Stimulated activated naive CD4-positive, alpha-beta T cell (primary cell): ENCODE measurements at regions not wholly inside any gene's neighbourhood (a gene's known extent, or its start where the extent isn't known, plus 50 kb on each side); places are given as distances from the start of the nearest gene placed in this dataset.
"Not testable (repeated sequence)": the region's sequence is repeated elsewhere in the genome, so short reads cannot be mapped to it uniquely, and the experiment has no call there.

ENCODE experiments used
- DNase-seq, 6 experiments: peaks; one replicate each; lab custom pipeline; 2025; lab: John Stamatoyannopoulos, UW

DNA sequence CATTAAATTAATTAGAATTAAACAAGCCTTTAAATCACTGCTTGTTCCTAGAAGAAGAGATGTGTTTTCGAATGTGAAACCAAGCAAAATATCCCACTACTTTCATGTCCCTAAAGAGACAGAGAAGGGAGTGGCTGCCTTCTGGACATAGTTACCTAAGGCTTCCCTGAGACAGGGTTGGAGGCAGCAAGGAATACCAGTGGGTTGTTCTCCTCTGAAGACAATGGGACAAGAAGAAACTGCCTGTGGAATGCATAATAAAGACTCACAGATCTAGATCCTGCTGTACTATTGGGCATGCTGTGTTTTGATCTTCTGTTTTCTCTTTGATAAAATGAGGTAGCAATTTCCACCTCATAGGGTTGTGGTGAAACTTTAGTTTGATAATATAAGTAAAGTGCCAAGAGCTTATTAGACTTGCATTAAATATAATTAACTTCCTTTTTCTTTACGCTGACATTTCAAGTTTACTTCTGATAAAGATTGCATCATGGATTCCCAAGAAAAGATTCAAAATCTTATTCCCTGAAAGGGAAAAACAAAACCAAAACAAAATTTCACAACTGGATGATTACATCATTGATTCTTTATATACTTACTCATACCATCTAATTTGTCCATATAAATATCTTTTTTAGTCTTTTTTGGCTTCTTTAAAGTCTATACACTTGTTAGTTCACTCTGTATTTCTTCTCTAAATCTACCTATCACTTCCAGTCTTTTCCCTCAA is 621.3 kb downstream of the ETS1 start:
- no peak for DNase-seq

DNA sequence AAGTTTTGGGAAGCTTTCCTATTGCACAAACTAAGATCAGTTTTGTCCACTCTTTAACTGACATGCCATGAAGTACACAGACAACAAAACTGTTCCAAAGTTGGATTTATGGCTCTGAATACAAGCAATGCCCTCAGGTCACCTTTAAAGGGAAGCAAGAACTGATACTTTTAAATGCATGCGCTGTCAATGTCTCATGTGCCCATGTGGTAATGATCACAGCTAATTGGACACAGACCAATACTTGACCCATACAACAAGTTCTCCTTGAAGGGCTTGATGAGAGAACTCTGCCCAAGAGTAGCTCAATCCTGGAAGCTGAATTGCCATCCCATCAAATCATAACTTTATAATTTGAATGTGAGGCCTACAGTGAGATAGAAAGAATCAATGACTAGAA is 624.9 kb downstream of the ETS1 start:
- no peak for DNase-seq

DNA sequence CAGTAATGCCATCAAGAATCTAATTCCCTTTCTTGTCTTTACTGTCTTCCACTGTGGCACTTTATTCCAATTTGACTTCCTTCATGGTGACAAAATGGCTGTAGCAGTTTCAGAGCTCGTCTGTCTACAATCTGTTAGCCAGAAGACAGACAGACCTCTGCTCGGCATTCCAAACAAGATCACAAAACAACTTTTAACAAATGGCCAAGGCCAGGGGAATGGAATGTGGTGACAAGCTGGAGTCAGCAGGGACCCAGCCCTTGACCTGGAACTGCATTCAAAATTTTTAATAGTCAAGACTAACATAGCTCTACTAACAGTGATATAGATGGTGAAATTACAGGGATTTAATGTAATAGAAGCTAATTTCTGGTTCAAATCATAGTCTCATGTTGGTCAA is 637.2 kb downstream of the ETS1 start:
- DNase-seq, result no peak

DNA sequence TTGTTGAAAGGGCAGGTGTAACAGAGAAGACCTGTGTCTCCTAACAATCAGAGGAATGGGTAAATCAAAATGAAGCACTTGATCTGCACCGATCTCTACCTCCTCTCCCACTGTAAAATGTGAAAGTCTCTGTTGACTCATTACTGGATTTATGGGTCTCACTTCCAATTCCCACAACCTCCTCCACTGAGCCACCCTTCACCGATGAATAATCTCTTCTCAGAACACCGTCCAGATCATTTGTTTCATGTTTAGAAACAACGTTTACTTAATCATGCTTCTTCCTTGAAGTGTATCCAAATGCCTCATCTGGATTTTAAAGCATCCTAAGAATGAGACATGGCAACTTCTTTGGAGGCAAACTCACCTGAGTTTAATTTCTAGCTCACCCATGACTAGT is 643.6 kb downstream of the ETS1 start:
- no peak for DNase-seq

DNA sequence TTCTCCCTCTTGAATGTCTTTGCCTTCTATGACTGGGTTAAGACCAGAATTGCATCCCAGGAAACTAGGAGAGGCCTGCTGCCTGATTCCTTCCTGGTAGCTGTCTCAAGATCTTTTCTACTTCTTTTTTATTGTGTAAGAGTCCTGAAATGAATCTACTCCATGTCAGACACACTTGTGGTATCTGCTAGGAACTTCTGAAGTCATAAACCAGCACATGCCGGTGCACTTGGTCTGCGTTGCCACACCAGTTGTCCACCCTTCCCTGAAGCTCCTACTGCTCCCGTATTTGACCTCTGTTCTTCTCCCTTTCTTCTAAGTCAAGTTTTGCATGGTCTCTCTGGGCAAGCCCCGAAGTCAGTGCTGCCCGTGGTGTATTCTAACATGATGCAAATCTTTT is 644.2 kb downstream of the ETS1 start:
- DNase-seq, result no peak

DNA sequence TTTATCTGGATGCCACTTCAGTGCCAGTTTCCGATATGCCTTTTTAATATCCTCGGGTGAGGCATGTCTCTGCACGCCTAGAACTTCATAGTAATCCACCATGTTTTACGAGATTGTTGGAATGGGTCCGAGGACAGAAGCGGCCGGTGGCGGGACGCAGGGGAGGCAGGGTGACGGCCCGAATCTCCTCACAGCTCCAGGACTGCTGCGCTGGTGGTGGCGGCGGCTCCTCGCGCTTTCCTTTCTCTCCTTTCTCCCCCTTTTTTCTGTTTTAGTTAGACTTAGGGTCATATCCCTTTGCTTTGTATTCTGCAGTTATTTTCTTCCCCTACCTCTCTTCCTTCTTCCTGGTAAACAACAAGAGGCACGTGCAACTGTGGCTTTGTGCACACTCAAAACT is 645.8 kb downstream of the ETS1 start:
- DNase-seq, result not testable (repeated sequence)

DNA sequence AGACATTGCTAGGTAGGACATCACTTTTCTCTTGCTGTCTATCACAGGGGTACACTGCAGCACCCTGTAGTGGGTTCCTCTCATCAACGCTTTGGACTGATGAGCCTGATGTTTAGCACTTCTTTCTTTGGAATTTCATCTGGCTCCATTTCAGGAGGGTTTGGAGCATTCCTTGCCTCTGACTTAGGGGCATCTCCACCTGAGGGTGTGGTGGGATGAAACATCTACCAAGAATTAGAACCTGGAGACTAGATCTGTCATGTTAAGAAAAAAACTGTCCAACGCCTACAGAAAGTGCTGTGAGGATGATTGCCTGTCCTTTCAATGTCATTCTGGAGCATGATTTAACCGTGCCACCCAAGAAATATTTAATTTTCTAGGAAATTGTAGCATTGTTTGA is 648.4 kb downstream of the ETS1 start:
- DNase-seq, result no peak

DNA sequence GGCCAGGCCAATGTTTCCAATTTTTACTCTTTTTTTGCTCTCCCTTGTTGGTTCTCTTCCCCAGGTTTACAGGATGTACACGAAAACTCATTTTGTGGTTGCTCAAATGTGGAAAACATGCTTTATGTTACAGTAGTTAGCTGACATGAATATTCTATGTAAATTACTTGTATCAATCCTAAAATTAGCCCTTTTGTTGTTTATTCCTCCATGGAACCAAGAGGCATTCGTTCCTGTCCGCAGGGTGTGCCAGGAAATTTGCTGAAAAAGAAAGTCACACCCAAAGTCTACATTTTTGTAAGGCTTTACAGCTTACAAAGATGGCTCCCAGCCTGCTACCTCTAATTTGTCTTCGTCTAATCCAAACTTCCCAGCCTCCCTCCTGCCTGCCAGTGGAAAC is 652.3 kb downstream of the ETS1 start:
- DNase-seq, result no peak

DNA sequence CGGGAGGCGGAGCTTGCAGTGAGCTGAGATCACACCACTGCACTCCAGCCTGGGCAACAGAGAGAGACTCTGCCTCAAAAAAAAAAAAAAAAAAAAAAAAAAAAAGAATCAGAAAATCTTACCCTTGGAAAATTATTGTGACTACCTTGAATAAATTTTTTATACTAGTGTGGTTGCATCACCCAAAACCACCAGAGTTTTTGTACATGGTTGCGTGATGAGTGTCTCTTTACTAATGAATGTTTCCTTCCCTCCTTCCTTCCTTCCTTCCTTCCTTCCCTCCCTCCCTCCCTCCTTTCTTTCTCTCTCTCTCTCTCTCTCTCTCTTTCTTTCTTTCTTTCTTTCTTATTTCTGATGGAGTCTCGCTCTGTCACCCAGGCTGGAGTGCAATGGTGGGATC is 653.4 kb downstream of the ETS1 start:
- DNase-seq, result not testable (repeated sequence)

DNA sequence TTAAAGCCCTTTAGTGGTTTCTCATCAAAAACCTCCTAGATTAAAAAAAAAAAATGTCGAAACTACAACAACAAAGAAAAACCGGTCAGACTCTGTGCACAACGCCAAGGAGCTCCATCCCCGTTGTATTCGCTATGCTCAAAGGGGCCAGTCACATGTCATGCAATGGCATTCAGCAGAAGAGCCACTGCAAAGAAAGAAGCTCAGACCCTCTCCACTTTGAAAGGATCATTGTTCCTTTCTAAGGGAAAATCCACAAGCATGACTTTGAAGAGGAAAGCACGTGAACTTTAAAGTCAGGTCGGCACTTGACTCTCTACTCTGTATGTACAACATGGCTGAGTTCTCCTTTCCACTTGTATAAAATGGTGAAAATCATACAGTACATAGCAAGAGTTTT is 655.6 kb downstream of the ETS1 start:
- no peak for DNase-seq

DNA sequence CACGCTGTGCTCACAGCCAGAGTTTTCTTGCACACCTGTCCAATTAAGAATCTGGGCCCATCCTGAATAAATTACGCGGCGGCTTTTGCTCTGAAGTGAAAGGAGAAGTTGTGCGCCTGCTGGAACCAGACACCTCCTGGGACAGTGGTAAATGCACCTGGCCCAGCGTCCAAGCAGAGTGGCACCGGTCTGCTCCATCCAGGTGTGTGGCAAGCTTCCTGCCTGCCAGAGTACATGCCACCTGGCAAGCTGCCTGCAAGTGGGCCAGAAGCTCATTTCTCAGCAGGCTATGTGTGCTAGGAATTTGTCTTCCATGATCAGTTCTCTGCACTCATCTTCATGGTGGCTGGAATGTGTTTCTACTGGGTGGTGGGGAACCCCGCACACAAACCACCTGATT is 660.6 kb downstream of the ETS1 start:
- DNase-seq, result no peak

DNA sequence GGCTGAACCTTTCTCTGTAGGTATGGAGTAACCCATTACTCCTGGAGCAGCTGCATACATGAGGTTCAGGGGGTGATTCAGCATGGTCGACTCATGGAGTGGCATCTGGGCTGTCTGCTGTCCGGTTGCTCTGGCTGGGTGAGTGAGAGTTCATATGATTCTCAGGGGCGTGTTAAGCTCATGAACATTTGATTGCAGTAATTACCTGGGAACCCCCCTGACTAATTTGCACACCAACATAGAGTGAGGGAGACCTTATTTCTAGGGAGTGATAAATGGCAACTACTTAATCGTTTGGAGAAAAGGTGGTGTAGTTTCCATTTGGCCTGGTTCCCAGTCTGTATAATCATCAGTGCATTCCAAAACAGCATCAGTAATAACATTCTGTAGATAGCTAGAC is 661.9 kb downstream of the ETS1 start:
- DNase-seq, result no peak

DNA sequence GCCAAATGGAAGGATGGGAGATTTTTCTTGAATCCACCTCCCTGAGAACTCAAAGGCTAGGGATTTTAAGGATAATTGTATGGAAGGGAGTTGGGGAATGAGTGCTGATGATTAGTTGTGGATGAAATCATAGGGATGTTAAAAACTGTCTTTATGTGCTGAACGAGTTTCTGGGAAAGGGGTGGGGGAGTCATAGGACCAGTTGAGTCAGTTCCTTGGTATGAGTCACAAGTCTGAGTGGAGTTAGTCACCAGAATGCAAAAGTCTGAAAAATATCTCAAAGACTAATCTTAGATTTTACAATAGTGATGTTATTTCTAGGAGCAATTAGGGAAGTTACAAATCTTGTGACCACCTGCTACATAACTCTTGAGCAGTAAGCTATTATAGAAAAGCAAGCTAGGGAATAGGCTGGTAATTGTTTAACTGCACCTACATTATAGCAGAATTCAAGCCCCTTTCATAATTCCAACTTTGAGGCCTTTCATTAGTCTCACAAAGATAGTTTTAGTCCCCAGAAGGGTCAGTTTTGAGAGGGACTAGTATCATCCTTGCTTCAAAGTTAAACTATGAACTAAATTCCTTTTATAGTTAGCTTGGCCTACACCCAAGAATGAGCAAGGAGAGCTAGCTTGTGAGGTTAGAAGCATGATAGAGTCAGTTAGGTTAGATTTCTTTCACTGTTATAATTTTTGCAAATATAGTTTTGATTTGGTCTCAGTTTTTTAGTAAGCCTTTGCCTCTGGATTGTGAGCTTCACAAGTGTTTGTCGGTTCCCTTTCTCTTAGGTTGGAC is 668.0 kb downstream of the ETS1 start:
- no peak for DNase-seq

DNA sequence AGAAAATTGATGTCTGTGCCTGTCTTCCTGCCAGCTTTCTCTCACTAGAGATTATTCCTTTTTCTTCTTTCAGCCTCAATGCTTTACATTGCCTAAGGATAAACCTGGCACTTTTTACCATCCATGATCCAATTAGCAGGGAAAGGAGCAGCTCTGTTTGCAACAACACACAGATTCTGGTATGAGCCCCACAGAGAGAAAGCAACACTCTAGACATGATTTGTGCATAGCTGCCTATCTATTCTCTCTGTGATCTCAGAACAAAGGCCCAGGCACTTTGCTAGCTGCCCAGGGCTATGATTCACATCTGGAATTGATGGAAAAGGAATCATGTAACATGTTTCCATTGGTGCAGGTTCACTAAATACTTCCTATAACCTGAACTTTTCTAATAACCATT is 685.0 kb downstream of the ETS1 start:
- DNase-seq, result no peak

DNA sequence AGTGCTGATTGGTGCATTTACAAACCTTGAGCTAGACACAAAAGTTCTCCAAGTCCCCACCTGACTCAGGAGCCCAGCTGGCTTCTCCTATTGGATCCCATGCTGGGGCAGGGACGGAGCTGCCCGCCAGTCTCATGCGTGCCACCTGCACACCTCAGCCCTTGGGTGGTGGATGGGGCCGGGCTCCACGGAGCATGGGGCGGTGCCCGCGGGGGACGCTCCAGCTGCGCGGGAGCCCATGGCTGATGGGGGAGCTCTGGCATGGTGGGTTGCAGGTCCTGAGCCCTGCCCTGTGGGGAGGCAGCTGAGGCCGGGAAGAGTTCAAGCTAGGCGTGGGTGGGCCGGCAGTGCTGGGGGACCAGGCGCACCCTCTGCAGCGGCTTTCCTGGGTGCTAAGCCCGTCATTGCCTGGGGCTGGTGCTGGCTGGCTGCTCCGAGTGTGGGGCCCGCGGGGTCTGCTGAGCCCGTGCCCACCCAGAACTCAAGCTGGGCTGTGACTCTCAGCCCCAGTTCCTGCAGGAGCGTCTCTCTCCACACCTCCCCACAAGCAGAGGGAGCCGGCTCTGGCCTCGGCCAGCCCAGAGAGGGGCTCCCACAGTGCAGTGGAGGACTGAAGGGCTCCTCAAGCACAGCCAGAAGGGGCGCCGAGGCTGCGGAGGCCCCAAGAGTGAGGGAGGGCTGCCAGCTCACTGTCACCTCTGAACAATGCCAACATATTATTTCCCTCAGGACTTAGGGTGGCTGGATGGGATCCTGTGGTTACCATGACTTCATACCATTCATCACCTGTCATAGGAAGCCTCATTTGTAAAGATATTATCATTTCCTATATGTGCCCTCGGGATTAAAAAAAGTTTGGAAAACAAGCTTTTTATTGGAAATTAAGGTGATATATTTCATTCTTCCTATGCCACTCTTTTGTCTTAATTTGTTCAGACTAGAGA is 688.7 kb downstream of the ETS1 start:
- no peak for DNase-seq

DNA sequence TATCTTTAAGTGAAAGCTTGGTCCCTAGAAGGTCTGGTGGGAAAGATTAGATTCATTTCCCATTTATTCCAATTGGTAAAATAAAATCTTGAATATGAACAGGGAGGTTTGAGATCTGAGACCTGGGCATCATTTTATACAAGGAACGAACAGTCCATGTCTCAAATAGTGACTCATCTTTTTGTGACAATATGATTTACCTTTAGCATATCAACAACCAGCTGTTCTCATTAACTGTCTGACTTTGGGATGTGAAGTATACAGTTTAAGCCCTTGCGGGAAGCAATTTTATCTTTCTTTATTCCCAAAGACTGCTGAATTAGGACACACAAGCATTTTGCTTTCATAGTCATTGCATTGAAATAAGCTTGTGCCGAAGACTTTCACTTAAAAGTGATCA is 691.6 kb downstream of the ETS1 start:
- no peak for DNase-seq

DNA sequence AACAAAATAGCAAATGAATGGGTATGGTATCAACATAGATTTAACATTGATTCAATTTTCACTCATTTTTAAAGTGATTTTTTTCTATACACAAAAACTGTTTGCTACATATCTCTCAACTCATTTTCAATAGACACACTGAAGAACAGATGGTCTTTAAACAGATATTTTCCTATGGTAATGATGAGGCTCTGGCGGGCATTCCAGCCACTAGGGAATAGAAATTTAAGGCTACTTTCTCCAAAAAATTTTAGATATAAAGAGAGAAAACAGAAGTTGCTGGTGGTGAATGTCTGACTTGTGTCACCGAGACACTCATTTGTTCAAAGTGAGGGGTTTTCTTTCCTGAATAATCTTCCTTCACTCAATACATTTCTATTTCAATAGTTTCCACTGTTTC is 693.0 kb downstream of the ETS1 start:
- no peak for DNase-seq

DNA sequence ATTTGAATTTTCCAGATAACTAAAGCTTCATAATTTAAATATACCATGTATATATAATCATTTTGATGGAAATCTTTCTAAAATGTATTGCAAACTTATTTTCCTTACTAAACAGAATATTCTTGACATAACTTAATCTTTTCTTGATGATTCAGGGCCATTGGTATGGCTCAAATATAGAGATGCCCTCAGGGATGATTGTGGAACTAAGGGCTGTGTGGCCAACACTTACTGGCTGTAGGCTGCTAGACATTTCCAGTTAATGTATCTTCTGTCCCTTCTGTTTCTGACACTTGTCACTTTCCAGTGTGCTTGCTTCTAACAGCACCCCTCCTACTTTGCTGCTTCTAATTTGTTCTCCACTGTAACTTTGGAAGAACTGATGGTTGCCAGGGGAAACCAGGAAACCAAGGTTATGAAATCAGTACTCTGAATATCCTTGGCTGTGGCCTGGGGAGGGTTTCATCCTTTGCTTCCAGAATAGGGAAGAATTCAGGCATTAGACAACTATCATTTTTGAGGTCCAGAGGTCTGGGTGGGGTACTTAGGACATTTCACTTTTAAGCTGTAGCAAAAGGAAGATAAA is 697.2 kb downstream of the ETS1 start:
- DNase-seq, result no peak

DNA sequence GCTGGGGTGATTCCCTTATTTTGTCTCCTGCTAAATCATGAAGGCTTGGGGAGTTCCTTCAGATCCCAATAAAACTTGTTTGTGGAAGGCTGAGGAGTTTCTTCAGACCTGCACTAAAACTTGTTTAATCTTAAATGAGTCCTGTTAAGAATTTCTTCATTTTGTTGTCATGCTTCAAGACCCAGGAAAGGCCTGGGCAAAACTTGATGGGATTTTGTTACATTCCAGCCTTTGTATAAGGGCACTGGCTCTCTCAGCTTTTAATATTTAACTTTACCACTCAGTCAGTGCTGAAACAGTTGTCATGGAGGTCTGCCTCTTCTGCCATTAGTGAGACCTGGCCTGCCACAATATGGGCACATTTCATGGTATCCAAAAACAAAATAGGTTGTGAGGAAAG is 699.0 kb downstream of the ETS1 start:
- DNase-seq, result no peak

DNA sequence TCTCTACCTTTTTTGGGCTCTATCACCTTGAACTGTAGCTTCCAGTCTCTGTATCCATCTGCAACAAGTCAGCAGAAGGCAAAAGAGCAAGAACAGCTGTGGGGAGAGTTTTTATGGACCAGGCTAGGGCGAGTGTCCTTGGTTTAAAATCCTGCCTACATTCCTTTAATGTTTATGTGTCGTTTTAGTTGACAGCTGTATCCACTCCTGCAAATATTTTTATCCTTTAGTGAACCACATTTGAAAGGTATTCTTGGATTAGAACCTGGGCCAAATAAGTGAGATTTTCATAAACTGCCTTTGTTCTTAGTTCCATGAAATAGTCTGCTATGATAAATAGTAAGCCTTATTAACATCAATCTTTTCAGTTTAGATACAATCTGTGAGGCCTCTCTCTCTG is 712.2 kb downstream of the ETS1 start:
- DNase-seq, result no peak

DNA sequence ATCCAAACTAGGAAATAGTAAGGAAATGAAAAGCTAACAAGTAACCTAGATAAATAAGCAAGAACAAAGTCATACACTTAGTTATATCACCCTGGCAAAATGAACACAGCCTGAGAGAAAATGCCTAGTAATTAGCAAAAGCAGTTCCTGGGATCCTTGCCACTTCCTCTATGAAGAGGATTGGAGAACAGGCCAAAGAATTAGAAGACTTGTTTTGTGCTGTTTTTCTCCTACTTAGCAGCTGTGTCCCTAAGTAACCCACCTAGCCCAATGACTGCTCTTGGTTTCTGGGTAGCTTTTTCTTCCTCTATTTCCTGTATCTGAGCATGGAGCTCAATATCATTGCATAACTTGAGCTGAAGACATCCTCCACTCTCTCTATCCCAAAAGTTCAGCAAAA is 713.9 kb downstream of the ETS1 start:
- DNase-seq, result no peak

DNA sequence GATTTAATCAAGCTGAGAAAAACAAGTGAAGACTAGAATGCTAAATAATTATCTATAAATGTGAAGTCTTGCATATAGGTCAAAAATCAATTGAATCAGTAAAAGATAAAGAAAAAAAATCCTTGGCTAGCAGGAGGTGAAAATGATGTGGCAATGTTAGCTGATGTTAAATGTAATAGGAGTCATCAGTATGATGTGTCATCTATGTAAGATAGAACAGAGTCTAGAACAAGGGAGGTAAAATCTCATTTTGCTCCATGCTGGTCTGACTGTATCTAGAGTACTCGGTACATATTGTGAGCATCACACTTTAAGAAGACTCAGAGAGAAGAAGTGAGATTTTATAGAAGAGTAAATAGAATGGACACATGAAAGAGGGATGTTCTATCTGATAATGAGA is 721.2 kb downstream of the ETS1 start:
- no peak for DNase-seq
